ENCODE measurements at regions not wholly inside any gene's neighbourhood (a gene's known extent, or its start where the extent isn't known, plus 50 kb on each side); places are given as distances from the start of the nearest gene placed in this dataset.

GRCh38 chr2:240199133-240199870 lies 58.8 kb upstream of the OTOS start:
- TF ChIP-seq CTCF (conservative IDR thresholded peaks at IDR 0.05): no peak
- no peak overlapping the region for H3K27ac ChIP-seq

GRCh38 chr2:240200230-240201051 lies 60.0 kb upstream of the OTOS start:
- TF ChIP-seq CTCF (conservative IDR thresholded peaks at IDR 0.05): no peak
- no peak overlapping the region for H3K27ac ChIP-seq

GRCh38 chr2:240201866-240202265 lies 61.4 kb upstream of the OTOS start:
- H3K27ac ChIP-seq: no peak overlapping the region
- TF ChIP-seq CTCF (conservative IDR thresholded peaks at IDR 0.05): no peak

- TF ChIP-seq CTCF (conservative IDR thresholded peaks at IDR 0.05): no peak
- no peak overlapping the region for H3K27ac ChIP-seq
These were observed 62.1 kb upstream of the OTOS start for GRCh38 chr2:240202586-240202985.

- H3K27ac ChIP-seq: no peak overlapping the region
- no peak for TF ChIP-seq CTCF (conservative IDR thresholded peaks at IDR 0.05)
These were observed 62.8 kb upstream of the OTOS start for GRCh38 chr2:240203031-240203787.

GRCh38 chr2:240203788-240204270 lies 63.4 kb upstream of the OTOS start:
- no peak for TF ChIP-seq CTCF (conservative IDR thresholded peaks at IDR 0.05)
- no peak overlapping the region for H3K27ac ChIP-seq

All from VCaP (cell line).